Choroid plexus epithelial cell (primary cell): ENCODE measurements at regions not wholly inside any gene's neighbourhood (a gene's known extent, or its start where the extent isn't known, plus 50 kb on each side); places are given as distances from the start of the nearest gene placed in this dataset.

ENCODE experiments used
- DNase-seq: peaks from one replicate; pipeline ENCODE4 v3.0.0-alpha.2; 2010; ENCODE audit warnings: low read depth
- H3K4me3 ChIP-seq: 2 replicates; pipeline ENCODE4 v1.5.1; 2011; ENCODE audit warnings: low read depth, mild to moderate bottlenecking, control low read depth, low read length, moderate library complexity
- CTCF ChIP-seq: conservative IDR thresholded peaks from 2 replicates; pipeline ENCODE4 v1.5.1; 2011; ENCODE audit warnings: low read depth, mild to moderate bottlenecking, control low read depth, inconsistent platforms, low read length, moderate library complexity

GRCh38 chr3:44070841-44071546 is 170.7 kb upstream of the TOPAZ1 start:
- H3K4me3 ChIP-seq = no peak overlapping the region

GRCh38 chr3:44072601-44073540 is 168.8 kb upstream of the TOPAZ1 start:
- TF ChIP-seq CTCF = no peak
- H3K4me3 ChIP-seq = no peak overlapping the region
- DNase-seq = no peak

More at GRCh38 chr3:44070841-44071546, 170.7 kb upstream of the TOPAZ1 start:
- TF ChIP-seq CTCF = no peak
- DNase-seq = no peak

- H3K4me3 ChIP-seq = no peak overlapping the region
- no peak for TF ChIP-seq CTCF
- no peak for DNase-seq
Observed at GRCh38 chr3:44074181-44074580, 167.5 kb upstream of the TOPAZ1 start.

GRCh38 chr3:44076221-44076829 is 165.4 kb upstream of the TOPAZ1 start:
- DNase-seq = no peak
- no peak overlapping the region for H3K4me3 ChIP-seq
- TF ChIP-seq CTCF = no peak

GRCh38 chr3:44077267-44077666 is 164.4 kb upstream of the TOPAZ1 start:
- no peak overlapping the region for H3K4me3 ChIP-seq
- peak; percentile 48 for TF ChIP-seq CTCF
- DNase-seq = peak; percentile 45

- no peak for DNase-seq
Observed at GRCh38 chr3:44078863-44079262, 162.8 kb upstream of the TOPAZ1 start.

More at GRCh38 chr3:44078863-44079262, 162.8 kb upstream of the TOPAZ1 start:
- TF ChIP-seq CTCF = no peak
- no peak overlapping the region for H3K4me3 ChIP-seq
